ENCODE measurements at regions not wholly inside any gene's neighbourhood (a gene's known extent, or its start where the extent isn't known, plus 50 kb on each side); places are given as distances from the start of the nearest gene placed in this dataset.

GRCh38 chr20:57038608-57039440 is 227.6 kb downstream of the BMP7 start:
- no peak for DNase-seq

DNA sequence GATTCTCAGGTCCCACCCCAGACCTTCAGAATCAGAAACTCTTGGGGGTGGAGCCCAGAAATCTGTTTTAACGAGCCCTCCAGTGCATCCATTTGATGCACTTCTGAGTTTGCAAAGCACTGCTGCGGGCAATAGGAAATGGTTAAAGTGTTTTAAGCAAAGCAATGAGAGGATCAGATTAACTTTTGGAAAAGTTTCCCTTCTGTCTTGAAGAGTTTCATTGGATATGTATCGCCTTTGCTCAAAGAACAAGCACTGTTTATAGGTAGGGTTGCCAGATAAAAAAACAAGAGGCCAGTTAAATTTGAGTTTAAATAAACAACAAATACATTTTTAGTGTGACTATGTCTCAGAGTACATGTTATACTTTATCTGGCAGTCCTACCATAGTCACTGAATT is 226.0 kb downstream of the BMP7 start:
- no peak for DNase-seq

GRCh38 chr20:57040924-57041323 is 225.5 kb downstream of the BMP7 start:
- DNase-seq = no peak

DNA sequence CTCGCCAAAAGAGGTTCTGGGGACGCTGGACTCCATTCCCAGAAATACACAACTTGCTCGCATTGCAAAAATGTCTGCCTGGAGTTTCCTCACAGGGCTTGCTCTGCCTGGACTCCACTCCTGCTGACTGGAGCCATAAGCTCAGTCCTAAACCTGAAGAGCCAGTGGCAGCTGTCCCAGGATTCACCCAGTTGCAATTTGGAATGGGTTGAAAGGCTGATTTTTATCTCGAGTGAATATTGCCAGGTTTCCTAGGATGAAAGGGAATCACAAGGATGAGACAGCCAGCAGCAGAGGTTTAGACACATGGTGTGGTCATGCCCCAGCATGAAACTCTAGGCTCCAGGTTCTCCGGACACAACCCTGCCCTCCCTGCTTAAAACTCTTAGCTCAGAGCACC is 223.3 kb downstream of the BMP7 start:
- DNase-seq = no peak

DNA sequence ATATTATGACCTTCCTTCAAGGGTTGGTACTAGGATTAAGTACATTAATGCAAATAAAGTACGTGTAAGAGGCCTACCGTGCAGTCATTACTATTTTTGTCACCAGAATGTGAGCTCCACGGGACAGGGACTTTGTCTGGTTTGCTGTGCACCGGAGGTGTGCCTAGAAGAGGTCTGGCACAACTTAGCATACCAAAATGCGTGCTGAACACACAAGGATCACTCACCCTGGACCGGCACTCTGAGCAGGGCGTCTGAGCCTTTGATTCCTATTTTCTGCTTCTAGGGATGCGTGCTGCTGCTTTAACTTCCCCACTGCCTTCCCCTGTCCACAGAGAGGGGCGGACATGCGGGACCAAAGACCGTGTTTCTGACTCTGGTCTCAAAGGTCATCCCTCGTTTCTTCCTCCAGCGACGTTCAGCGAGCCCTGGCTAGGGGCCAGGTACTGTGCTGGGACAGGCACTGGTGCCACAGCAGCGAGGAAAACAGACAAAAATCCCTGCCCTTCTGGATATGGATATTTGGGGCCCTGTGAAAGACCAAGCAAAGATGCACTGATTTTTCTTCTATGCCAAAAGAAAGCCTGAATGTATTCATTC is 222.7 kb downstream of the BMP7 start:
- no peak for DNase-seq

DNA sequence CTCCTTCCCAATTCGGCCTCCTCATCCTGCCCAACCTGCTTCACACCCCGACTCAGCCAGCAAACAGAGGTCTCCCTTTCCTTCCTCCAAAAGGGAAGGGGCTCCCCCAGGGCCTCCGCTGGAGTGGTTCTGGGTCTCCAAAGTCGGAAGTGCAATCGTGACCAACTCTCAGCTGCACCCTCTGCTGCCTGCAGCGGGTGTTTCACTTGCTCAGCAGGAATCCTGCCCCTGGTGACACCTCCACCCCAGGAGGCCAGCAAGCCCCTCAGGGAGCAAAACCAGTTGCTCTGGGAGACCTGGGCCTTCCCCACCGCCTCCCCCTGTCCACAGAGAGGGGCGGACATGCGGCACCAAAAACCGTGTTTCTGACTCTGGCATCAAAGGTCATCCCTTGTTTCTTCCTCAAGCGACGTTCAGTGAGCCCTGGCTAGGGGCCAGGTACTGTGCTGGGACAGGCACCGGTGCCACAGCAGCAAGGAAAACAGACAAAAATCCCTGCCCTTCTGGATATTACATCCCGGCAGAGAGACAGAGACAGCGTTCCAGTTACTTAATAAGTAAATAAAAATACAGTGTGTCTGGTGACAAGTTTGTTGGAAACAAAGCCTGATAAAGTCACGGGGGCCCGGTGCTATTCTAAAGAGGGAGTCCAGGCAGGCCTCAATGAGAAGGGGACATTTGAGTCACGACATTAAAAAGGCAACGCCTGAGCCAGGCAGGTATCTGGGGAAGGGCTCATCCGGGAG is 219.0 kb downstream of the BMP7 start:
- no peak for DNase-seq

- DNase-seq = no peak
These were observed 218.2 kb downstream of the BMP7 start for GRCh38 chr20:57048027-57048869.

GRCh38 chr20:57049296-57049695 is 217.1 kb downstream of the BMP7 start:
- no peak for DNase-seq

DNA sequence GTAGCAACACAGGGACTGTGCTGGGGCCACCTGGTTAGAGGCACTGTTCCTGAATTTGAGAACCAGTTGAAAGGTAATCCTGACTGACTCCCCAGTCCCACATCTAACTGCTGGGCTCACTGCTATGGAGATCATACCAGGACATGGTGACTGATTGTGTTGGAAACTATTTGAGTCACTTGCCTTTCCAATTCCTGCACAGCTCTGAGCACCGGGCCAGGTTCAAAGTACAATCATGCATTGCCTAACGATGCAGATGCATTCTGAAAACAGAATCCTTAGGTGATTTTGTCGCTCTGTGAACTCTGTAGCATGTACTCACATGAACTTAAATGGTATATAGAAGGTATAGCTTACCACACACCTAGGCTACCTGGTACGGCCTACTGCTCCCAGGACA is 215.3 kb downstream of the BMP7 start:
- DNase-seq = no peak

GRCh38 chr20:57053067-57053466 is 213.4 kb downstream of the BMP7 start:
- DNase-seq = no peak

DNA sequence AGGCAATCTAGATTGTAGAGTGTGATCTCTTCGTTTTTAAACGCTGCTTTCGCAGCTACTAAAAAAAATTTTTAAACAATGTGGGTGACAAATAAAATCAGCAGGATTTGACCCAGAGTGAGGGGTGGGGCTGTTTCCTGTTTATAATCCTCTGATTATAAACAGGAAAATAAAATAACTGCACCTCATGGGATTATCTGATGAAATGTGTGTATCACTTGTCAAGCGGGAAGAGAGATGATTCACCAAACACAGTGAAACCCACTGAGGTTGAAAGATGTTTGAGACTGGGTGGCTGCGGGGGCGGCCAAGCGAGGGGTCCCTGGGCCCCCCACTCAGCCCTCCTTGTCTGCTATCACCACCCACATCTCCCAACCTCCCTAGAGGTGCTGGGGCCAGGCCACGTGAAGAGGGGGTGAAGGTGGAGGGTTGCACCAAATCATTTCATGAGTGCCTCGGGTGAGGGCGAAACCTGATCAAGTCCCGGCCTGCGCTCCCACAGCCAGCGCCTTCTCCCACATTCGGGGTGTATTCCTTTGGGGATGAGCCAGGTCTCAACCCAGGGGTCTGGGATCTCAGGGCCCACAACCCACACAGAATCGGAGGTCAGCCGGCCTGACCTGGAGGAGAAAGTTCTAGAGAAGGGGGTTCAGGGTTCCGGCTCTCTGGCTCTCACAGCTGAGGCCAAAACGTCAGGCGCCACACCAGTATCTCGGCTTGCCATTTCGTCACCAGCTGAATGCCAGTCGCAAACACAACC is 212.5 kb downstream of the BMP7 start:
- no peak for DNase-seq

DNA sequence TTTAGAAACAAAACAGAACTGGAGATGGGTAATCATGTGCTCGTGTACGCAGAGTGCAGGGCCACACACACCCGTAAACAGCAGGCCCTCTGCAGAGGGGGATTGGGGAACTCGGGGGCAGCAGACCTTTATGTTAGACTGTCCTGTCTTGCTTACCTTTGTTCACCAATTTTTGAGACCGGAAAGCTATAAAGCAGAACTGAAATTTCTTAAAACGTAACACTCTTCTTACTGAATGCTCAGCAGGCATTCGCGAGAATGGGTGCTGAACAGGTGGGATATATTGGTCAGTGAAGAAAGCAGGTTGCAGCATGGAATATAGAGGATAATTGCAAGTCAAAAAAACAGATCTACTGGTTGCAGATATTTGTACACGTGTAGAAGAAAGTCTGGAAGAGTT is 211.1 kb downstream of the BMP7 start:
- no peak for DNase-seq

GRCh38 chr20:57056651-57057050 is 209.8 kb downstream of the BMP7 start:
- no peak for DNase-seq

DNA sequence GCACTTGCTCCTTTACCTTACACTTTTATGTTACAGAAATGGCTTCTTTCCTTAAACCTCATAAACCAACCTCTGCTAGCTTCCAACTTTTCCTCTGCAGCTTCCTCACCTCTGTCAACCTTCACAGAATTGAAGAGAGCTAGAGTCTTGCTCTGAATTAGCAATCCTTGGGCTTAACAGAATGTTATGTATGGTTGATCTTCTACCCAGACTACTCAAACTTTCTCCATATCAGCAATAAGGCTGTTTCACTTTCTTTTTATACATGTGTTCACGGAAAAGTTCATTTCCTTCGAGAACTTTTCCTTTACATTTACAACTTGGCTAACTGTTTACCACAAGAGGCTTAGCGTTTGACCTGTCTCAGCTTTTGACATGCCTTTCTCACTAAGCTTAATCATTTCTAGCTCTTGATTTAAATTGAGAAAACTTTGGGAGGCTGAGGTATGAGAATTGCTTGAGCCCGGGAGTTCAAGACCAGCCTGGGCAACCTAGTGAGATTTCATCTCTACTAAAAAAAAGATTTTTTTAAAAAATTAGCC is 207.3 kb downstream of the BMP7 start:
- DNase-seq = no peak

DNA sequence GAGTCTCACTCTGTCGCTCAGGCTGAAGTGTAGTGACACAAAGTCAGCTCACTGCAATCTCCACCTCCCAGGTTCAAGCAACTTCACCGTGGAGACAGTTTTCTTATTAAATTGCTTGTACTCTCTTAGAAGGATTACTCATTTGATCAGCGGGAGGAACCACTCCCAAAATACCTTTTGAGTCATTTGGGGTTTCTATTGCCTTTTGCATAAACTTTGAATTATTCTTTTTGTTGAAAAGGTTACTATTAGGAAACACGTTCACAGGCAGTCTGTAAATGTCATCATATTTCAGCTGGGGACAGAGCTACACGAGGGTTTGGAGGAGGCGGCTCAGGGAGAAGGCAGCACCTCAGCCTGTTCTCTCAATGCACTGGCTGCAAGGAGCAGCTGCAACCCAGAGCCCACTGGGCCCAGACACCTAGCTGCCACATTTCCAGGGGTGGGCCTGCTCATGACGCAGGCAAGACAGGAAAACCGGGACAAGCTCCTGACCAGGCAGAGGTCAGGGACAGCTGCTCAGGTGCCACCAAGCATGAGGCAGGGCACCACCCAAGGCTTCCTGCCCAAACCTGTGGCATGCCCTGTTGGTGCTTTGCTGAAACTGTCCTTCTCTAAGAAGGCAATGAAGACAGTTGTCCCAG is 205.9 kb downstream of the BMP7 start:
- no peak for DNase-seq

GRCh38 chr20:57061051-57061900 is 205.2 kb downstream of the BMP7 start:
- no peak for DNase-seq

GRCh38 chr20:57062241-57062640 is 204.2 kb downstream of the BMP7 start:
- no peak for DNase-seq

DNA sequence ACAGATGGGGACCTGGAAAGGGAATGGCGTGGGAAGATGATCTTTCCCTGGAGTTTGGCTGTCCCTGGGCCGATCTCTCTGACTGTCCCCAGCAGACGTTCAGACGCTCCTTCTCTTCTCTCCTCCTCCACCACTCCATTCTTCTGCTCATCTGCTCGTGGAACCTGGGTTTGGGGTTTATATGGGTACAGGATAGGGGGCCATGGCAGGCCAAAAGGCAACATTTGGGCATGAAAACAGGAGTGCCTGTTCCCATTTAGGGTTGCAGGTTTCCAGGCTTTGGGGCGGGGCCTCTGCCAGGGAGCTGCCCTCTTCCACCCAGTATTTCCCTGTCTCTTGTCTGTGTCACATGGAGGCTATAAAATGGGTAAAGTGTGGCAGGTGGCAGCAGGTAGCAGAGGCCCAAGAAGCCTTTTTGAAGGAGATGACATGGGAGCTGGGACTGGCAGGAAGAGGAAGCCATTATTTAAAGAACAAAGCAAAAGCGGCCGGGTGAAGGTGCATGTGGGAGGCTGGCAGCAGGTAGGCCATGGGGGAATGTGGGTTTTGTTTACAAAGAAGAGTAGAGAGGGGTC is 203.7 kb downstream of the BMP7 start:
- DNase-seq = no peak

DNA sequence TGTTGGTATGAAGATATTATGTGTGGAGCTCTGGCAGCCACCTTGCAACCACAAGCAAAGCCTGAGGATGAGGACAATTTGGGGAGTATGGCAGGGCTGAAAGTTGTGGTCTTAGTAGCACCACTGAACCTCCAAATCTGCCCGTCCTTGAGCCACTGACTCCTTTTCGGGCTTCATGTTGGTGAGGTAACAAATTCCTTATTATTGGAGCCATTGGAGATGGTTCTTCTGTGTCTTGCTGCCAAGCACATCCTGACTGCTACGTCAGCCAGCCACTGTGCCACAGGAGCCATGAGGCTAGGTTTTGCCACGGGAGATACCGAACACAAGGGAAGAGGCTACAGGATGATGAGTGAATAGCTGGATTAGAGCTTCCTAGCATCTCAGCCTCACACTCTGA is 201.6 kb downstream of the BMP7 start:
- no peak for DNase-seq

DNA sequence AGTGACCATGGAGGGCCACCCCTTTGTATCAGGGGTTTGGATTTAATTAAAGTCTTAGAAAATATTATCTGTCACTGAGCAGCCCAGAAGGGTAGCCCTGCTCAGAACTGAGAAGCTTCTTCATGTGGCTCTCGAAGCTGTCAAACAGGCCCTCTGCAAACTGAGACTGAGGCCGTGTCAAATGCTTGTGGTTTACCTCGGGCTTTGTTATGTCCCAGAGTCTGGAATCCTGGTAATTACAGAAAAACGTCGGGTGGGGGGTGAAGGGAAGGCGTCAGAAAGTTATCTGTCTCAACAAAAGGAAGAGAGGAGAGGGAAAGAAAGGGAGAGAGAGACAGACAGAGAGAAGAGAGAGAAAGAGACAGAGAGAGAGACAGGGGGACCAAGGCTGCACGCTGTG is 200.8 kb downstream of the BMP7 start:
- DNase-seq = no peak
